Cardiac fibroblast (primary cell): ENCODE measurements at regions not wholly inside any gene's neighbourhood (a gene's known extent, or its start where the extent isn't known, plus 50 kb on each side); places are given as distances from the start of the nearest gene placed in this dataset.

ENCODE experiments used
- DNase-seq, 2 donors: peaks; one replicate each; pipeline versions ENCODE4 v3.0.0 to v3.0.0-alpha.2; 2010; ENCODE audit warnings: low read depth in 2 of 2
- H3K4me3 ChIP-seq, 2 donors: replicated peaks in 1 of 2; 1 replicate in 1 of 2; 2 replicates in 1 of 2; pipeline ENCODE4 v1.5.1; 2011; ENCODE audit warnings: low read depth in 2 of 2, low read length in 2 of 2, mild to moderate bottlenecking in 2 of 2, moderate library complexity in 1 of 2
- TF ChIP-seq, protein P1 (sequence below): IDR thresholded peaks from one replicate; pipeline ENCODE4 v1.5.1; 2011; ENCODE audit warnings: low read depth, mild to moderate bottlenecking, low read length, inconsistent platforms

DNA sequence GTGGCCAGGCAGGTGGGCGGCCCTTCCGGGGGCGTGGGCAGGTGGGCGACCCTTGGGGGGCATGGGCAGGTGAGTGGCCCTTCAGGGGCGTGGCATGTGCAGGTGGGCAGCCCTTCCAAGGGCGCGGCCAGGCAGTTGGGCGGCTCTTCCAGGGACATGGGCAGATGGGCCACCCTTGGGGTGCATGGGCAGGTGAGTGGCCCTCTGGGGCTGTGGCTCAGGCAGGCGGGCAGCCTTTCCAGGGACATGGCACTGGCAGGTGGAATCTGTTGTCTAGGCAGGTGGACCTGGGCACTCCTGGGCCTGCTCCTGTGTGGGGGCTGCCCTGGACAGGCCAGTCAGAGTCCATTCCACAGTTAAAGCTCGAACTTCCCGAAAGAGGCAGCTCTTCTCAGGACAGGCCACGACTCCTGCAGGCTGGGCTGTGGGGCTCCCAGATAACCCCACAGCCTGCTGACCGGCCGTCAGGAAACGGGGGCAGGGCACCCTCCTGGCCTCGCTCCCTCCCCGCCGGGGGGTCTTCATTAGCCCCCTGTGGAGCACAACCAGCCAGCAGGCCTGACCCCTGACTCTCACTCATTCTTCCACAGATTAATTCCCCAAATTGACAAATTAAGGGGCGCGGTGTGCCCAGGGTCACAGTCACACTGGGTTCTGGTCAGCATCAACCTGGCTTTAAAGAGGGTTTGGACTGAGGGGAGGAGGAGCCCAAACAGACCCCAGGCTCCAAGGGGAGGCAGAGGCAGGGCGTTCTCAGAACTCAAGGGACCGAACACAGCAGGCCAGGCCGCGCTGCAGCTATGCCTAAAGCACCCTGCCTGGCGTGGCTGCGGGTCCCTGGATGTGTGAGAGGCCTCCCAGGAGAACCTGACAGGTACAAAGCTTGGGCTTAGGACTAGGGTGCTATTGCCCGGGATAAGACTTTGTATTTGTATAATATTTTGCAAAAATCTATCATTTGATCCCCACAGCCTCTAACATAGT lies 130.0 kb downstream of the DLL1 start:
- H3K4me3 ChIP-seq, result no peak overlapping the region
- TF ChIP-seq, protein P1, sequence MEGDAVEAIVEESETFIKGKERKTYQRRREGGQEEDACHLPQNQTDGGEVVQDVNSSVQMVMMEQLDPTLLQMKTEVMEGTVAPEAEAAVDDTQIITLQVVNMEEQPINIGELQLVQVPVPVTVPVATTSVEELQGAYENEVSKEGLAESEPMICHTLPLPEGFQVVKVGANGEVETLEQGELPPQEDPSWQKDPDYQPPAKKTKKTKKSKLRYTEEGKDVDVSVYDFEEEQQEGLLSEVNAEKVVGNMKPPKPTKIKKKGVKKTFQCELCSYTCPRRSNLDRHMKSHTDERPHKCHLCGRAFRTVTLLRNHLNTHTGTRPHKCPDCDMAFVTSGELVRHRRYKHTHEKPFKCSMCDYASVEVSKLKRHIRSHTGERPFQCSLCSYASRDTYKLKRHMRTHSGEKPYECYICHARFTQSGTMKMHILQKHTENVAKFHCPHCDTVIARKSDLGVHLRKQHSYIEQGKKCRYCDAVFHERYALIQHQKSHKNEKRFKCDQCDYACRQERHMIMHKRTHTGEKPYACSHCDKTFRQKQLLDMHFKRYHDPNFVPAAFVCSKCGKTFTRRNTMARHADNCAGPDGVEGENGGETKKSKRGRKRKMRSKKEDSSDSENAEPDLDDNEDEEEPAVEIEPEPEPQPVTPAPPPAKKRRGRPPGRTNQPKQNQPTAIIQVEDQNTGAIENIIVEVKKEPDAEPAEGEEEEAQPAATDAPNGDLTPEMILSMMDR, result no peak
- no peak for DNase-seq

DNA sequence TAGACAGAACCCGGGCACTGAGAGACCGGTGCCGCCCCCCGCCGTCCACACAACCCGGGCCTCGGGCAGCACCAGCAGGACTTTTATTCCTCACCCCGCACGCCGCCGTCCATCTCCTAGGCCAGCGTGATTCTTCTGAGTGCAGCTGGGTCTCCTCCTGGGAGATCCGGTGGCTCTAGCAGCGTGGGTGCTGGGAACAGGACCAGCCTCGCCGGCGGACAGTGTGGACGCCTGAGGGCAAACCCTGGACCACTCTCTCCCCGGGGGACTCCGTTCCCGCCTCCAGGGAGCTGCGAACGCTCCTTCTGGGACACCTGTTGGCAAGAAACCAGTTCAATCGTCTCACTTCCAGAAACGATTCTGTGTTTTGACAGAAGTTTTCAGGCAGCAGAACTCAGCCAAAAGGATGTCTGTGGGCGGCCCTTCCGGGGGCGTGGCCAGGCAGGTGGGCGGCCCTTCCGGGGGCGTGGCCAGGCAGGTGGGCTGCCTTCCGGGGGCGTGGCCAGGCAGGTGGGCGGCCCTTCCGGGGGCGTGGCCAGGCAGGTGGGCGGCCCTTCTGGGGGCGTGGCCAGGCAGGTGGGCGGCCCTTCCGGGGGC lies 130.7 kb downstream of the DLL1 start:
- H3K4me3 ChIP-seq, result no peak overlapping the region
- DNase-seq, result no peak
- TF ChIP-seq, protein P1, result no peak

DNA sequence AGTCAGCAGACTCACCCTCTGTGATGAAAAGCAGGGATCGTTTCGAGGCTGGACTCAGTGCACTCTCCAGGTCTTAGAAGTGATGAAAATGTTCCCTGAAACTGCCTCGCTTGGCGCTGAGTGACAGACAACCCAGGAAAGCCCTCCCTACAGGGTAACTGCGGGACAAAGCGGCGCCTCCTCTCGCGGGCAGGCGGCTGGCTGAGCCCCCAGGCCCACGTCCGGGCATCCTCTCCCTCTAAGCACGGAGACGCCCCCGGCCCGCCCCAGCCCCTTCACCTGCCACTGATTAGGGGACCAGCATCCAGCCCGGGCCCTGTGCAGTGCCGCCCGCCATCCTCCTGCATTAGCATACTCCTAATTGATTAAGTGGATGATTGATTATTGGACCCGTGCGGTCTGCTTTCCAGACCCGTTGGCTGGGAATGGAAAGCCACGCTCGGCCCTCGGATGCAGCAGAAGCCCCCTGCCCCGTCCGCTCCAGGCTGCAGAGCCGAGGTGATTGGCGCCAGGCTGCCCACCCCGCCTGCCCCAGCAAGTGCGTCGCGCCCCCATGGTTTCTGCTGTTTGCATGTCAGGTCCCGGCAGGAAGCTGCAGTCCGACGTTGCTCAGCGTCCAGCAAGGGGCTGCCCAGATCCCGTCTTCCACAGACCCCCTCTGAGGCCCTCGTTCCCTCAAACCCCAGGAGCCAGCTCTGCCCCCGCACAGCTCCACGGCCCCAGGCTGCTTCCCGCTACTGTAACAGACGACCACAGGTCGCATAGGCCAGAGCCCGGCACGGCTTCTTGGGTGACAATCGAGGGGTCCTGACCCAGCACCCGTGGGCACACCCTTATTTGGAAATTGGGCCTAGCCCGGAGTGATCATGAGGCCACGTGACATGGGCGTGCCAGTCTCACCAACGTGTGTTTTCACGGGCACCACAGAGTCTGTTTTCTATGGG lies 131.6 kb downstream of the DLL1 start:
- no peak for DNase-seq
- TF ChIP-seq, protein P1, result no peak
- H3K4me3 ChIP-seq, result no peak overlapping the region

DNA sequence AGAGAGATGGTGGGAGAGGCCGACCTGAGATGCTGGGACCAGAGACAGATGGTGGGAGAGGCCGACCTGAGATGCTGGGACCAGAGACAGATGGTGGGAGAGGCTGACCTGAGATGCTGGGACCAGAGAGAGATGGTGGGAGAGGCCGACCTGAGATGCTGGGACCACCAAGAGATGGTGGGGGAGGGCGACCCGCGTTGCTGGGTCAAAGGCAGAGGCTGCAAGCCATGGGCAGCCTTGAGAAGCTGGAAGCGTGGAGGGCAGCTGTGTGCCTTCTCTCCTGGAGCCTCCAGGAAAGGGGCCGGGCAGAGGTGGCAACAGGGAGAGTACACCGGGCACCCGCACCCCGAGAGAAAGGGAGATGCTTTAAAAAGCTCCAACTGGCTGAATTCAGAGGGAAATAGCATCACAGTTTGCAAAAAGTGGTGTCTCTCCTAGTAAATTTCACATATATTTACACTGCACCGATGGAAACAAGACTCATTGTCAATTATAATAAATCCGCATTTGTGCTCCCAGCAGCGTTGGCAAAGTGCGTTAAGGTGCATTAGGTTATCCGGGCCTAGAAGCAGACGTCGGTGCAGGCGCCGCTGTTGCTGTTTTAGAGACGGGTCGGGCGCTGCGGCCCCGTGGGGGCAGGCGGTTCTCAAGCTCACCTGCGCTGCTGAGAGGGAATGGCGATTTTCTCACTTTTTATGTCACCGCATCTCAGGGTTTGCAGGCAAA lies 132.4 kb downstream of the DLL1 start:
- no peak for DNase-seq
- TF ChIP-seq, protein P1, result no peak

DNA sequence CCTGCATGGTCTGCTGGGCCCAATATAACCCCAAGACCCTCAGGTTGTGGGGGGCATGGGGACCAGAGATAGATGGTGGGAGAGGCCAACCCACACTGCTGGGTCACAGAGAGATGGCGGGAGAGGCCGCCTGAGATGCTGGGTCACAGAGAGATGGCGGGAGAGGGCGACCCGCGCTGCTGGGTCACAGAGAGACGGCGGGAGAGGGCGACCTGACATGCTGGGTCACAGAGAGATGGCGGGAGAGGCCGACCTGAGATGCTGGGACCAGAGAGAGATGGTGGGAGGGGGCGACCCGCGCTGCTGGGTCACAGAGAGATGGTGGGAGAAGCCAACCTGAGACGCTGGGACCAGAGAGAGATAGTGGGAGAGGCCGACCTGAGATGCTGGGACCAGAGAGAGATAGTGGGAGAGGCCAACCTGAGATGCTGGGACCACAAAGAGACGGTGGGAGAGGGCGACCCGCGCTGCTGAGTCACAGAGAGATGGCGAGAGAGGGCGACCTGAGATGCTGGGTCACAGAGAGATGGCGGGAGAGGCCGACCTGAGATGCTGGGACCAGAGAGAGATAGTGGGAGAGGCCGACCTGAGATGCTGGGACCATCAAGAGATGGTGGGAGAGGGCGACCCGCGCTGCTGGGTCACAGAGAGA lies 133.2 kb downstream of the DLL1 start:
- DNase-seq, result no peak
- TF ChIP-seq, protein P1, result no peak
- H3K4me3 ChIP-seq, result no peak overlapping the region

More for the DNA sequence above, 132.4 kb downstream of the DLL1 start:
- no peak overlapping the region for H3K4me3 ChIP-seq
